WTC11 (cell line): ENCODE measurements at regions not wholly inside any gene's neighbourhood (a gene's known extent, or its start where the extent isn't known, plus 50 kb on each side); places are given as distances from the start of the nearest gene placed in this dataset.

Experiments
- ATF2 ChIP-seq: sonication (generic); formaldehyde crosslinking; IDR thresholded peaks from 2 replicates; pipeline ENCODE4 v1.8.1; 2022; ENCODE audit warnings: low read depth, missing genetic modification reagents, borderline replicate concordance
- CTCF ChIP-seq: fragments of 200-600 bp; IDR thresholded peaks from 2 replicates; pipeline ENCODE4 v1.8.0; 2022; ENCODE audit warnings: antibody characterized with exemption
- NR2C2 ChIP-seq: sonication (generic); formaldehyde crosslinking; IDR thresholded peaks from 2 replicates; pipeline ENCODE4 v1.8.0; 2022; ENCODE audit warnings: mild to moderate bottlenecking, missing genetic modification reagents
- SP1 ChIP-seq: sonication (generic); formaldehyde crosslinking; conservative IDR thresholded peaks from 2 replicates; pipeline ENCODE4 v1.8.1; 2022; ENCODE audit warnings: missing genetic modification reagents
- TEAD4 ChIP-seq: sonication (generic); formaldehyde crosslinking; IDR thresholded peaks from 2 replicates; pipeline ENCODE4 v1.8.0; 2022; ENCODE audit warnings: mild to moderate bottlenecking, missing genetic modification reagents
- USF1 ChIP-seq: sonication (generic); formaldehyde crosslinking; IDR thresholded peaks from 2 replicates; pipeline ENCODE4 v1.8.0; 2022; ENCODE audit warnings: mild to moderate bottlenecking, missing genetic modification reagents
- ZNF219 ChIP-seq: sonication (generic); formaldehyde crosslinking; IDR thresholded peaks from 2 replicates; pipeline ENCODE4 v1.8.0; 2023; ENCODE audit warnings: missing genetic modification reagents, mild to moderate bottlenecking, borderline replicate concordance

- no peak for TF ChIP-seq CTCF
- TF ChIP-seq TEAD4 (CRISPR knock-in tag) = no peak
- no peak for TF ChIP-seq SP1 (CRISPR knock-in tag)
- TF ChIP-seq NR2C2 = no peak
- no peak for TF ChIP-seq ATF2 (CRISPR knock-in tag)
- TF ChIP-seq ZNF219 (CRISPR knock-in tag) = no peak
- TF ChIP-seq USF1 (CRISPR knock-in tag) = no peak
Measured at GRCh38 chr6:108737594-108738546, 110.4 kb upstream of the ARMC2 start.
